K562 (cell line): ENCODE measurements at regions not wholly inside any gene's neighbourhood (a gene's known extent, or its start where the extent isn't known, plus 50 kb on each side); places are given as distances from the start of the nearest gene placed in this dataset.

Source experiments
- ATAC-seq: fragments of 200-7000 bp; cut with Tn5 transposase; 3 replicates; pipeline ENCODE4 v1.9.1; 2020; ENCODE audit warnings: moderate library complexity
- BruUV-seq: library from RNA; stranded (reverse); fragments of 400-500 nt; replicated peaks from 2 replicates; lab custom pipeline; 2021; lab: Mats Ljungman, UMichigan
- CTCF ChIA-PET: fragments of 300-600 bp; formaldehyde crosslinking; extraction: SDS; loops from one replicate; lab custom pipeline; 2021; ENCODE audit warnings: low intra/inter-chr PET ratio; lab: Yijun Ruan, JAX
- POLR2A ChIA-PET: fragments of 300-600, 350-650 bp; sonication (Branson Sonifier 250); formaldehyde crosslinking; extraction: SDS; loops from one replicate; lab custom pipeline; 2021; ENCODE audit warnings: antibody characterized with exemption, inconsistent platforms; lab: Yijun Ruan, JAX
- DNase-seq, 4 experiments: peaks; one replicate each; pipeline versions ENCODE4 v3.0.0 to v3.0.0-alpha.2; 2011 to 2018; ENCODE audit warnings: low spot score in 3 of 4, mixed read lengths in 3 of 4; ENCODE audit errors: extremely low read depth in 1 of 4
- FAIRE-seq: peaks from 2 replicates; lab custom pipeline; 2011; peaks lifted over from hg19 to GRCh38; lab: Jason Lieb, UNC
- H2AFZ ChIP-seq: 2 replicates; pipeline ENCODE4 v1.6.0; 2011; ENCODE audit warnings: low read depth, low read length, control low read depth, inconsistent platforms
- H3K27ac ChIP-seq: fragments of 200-600 bp; 3 replicates; pipeline ENCODE4 v1.8.0; 2011; ENCODE audit warnings: low read depth, mild to moderate bottlenecking, control low read depth, inconsistent platforms, low read length, moderate library complexity, mixed read lengths; ENCODE audit errors: extremely low read depth
- H3K27me3 ChIP-seq, 2 experiments: fragments of 300-600 bp in 1 of 2; 2 replicates in 1 of 2; 3 replicates in 1 of 2; pipeline versions ENCODE4 v1.6.0 to v1.8.0; 2011; ENCODE audit warnings: inconsistent platforms in 2 of 2, low read length in 2 of 2, mild to moderate bottlenecking in 1 of 2, mixed read lengths in 1 of 2, moderate library complexity in 1 of 2; ENCODE audit not compliant: control insufficient read depth in 2 of 2, insufficient read depth in 2 of 2
- H3K36me3 ChIP-seq: fragments of 300-600 bp; 3 replicates; pipeline ENCODE4 v1.8.0; 2011; ENCODE audit warnings: mild to moderate bottlenecking, low read length, inconsistent platforms; ENCODE audit not compliant: control insufficient read depth, insufficient read depth
- H3K4me1 ChIP-seq, 2 experiments: fragments of 200-600 bp in 1 of 2; replicated peaks in 1 of 2; 2 replicates in 1 of 2; 3 replicates in 1 of 2; pipeline versions ENCODE4 v1.5.1 to v1.8.0; 2011; ENCODE audit warnings: inconsistent platforms in 2 of 2, low read length in 2 of 2, mild to moderate bottlenecking in 1 of 2, mixed read lengths in 1 of 2, moderate library complexity in 1 of 2; ENCODE audit not compliant: control insufficient read depth in 2 of 2, insufficient read depth in 2 of 2
- H3K4me2 ChIP-seq: 2 replicates; pipeline ENCODE4 v1.6.1; 2011; ENCODE audit warnings: low read length, control low read depth, inconsistent platforms, mixed read lengths; ENCODE audit not compliant: insufficient read depth
- H3K4me3 ChIP-seq: fragments of 200-600 bp; sonication (generic), shearing (Covaris generic); 2 replicates; pipeline ENCODE4 v1.5.1; 2016; ENCODE audit warnings: control low read depth, inconsistent platforms
- H3K79me2 ChIP-seq: fragments of 200-600 bp; 3 replicates; pipeline ENCODE4 v1.8.0; 2011; ENCODE audit warnings: low read length, inconsistent platforms; ENCODE audit not compliant: control insufficient read depth, insufficient read depth
- H3K9ac ChIP-seq, 2 experiments: 2 replicates each; pipeline versions ENCODE4 v1.6.0 to v1.6.1; 2011; ENCODE audit warnings: low read depth in 2 of 2, low read length in 2 of 2, control low read depth in 1 of 2, inconsistent platforms in 1 of 2, mild to moderate bottlenecking in 1 of 2, mixed read lengths in 1 of 2; ENCODE audit not compliant: insufficient read depth in 1 of 2
- H3K9me1 ChIP-seq: one replicate; pipeline ENCODE4 v1.6.0; 2011; ENCODE audit warnings: inconsistent platforms, mild to moderate bottlenecking, low read length, moderate library complexity; ENCODE audit not compliant: control insufficient read depth, insufficient read depth
- H3K9me3 ChIP-seq: replicated peaks from 2 replicates; pipeline ENCODE4 v1.5.1; 2011; ENCODE audit warnings: low read depth, low read length, inconsistent platforms; ENCODE audit not compliant: control insufficient read depth, insufficient read depth
- H4K20me1 ChIP-seq: replicated peaks from 2 replicates; pipeline ENCODE4 v1.6.1; 2011; ENCODE audit warnings: low read length, inconsistent platforms, mixed read lengths; ENCODE audit not compliant: control insufficient read depth, insufficient read depth
- ARID1B ChIP-seq: fragments of 450-650 bp; IDR thresholded peaks from 2 replicates; pipeline ENCODE4 v1.6.1; 2016; ENCODE audit warnings: antibody characterized with exemption, mild to moderate bottlenecking, inconsistent platforms
- CAMTA2 ChIP-seq: fragments of 250-450 bp; sonication (Bioruptor Pico); conservative IDR thresholded peaks from 2 replicates; pipeline ENCODE4 v1.5.1; 2022
- FOSL1 ChIP-seq: fragments of 200-800 bp; sonication (Bioruptor generic); conservative IDR thresholded peaks from 2 replicates; pipeline ENCODE4 v1.6.1; 2016; ENCODE audit warnings: missing genetic modification characterization, missing compliant biosample characterization
- FOXM1 ChIP-seq, 2 experiments: fragments of 450-650 bp in 1 of 2; sonication (generic) in 1 of 2; formaldehyde crosslinking in 1 of 2; IDR thresholded peaks; 2 replicates each; pipeline versions ENCODE4 v1.6.1 to v1.9.0; 2017 to 2022; ENCODE audit warnings: low read depth in 2 of 2, mild to moderate bottlenecking in 2 of 2, missing genetic modification reagents in 1 of 2, moderate library complexity in 1 of 2
- HDAC2 ChIP-seq: fragments of 450-650 bp; IDR thresholded peaks from 2 replicates; pipeline ENCODE4 v1.6.1; 2016; ENCODE audit warnings: mild to moderate bottlenecking
- HMGN3 ChIP-seq: IDR thresholded peaks from 2 replicates; pipeline ENCODE4 v1.6.1; 2011; ENCODE audit warnings: borderline replicate concordance, low read depth, mild to moderate bottlenecking, mixed read lengths, low read length; ENCODE audit not compliant: insufficient read length; ENCODE audit errors: extremely low read depth
- KDM1A ChIP-seq, 2 experiments: fragments of 450-650 bp; IDR thresholded peaks; 2 replicates each; pipeline ENCODE4 v1.6.1; 2016; ENCODE audit warnings: mild to moderate bottlenecking in 2 of 2
- MTA2 ChIP-seq: fragments of 450-650 bp; IDR thresholded peaks from 2 replicates; pipeline ENCODE4 v1.6.1; 2016; ENCODE audit warnings: low read depth
- NCOR1 ChIP-seq: fragments of 450-650 bp; IDR thresholded peaks from 2 replicates; pipeline ENCODE4 v1.6.1; 2016; ENCODE audit warnings: mild to moderate bottlenecking, moderate library complexity
- POLR2AphosphoS5 ChIP-seq: IDR thresholded peaks from 2 replicates; pipeline ENCODE4 v1.6.1; 2011; ENCODE audit warnings: mild to moderate bottlenecking, low read depth, low read length, moderate library complexity; ENCODE audit not compliant: control insufficient read depth, insufficient read depth
- RCOR1 ChIP-seq, 2 experiments: IDR thresholded peaks; 2 replicates each; pipeline ENCODE4 v1.6.1; 2012; ENCODE audit warnings: low read depth in 2 of 2, low read length in 2 of 2, borderline replicate concordance in 1 of 2, improper control_type of control experiment in 1 of 2
- SMARCA4 ChIP-seq: fragments of 450-650 bp; IDR thresholded peaks from 2 replicates; pipeline ENCODE4 v1.6.1; 2016
- STAT5A ChIP-seq: IDR thresholded peaks from 2 replicates; pipeline ENCODE4 v1.6.1; 2012; ENCODE audit warnings: low read length, inconsistent platforms, borderline replicate concordance
- TAL1 ChIP-seq: fragments of 450-650 bp; IDR thresholded peaks from 2 replicates; pipeline ENCODE4 v1.6.1; 2016; ENCODE audit warnings: mild to moderate bottlenecking
- TEAD4 ChIP-seq, 2 experiments: sonication (generic) in 1 of 2; formaldehyde crosslinking in 1 of 2; IDR thresholded peaks; 2 replicates each; pipeline versions ENCODE4 v1.6.1 to v1.8.0; 2012 to 2022; ENCODE audit warnings: borderline replicate concordance in 1 of 2, inconsistent platforms in 1 of 2, low read length in 1 of 2, mild to moderate bottlenecking in 1 of 2, missing genetic modification reagents in 1 of 2
- ZNF224 ChIP-seq: sonication (generic); formaldehyde crosslinking; IDR thresholded peaks from 2 replicates; pipeline ENCODE4 v1.8.0; 2022; ENCODE audit warnings: mild to moderate bottlenecking, missing genetic modification reagents
- ZNF311 ChIP-seq: fragments of 250-450 bp; sonication (Bioruptor Pico); IDR thresholded peaks from 2 replicates; pipeline ENCODE4 v1.4.0; 2020; ENCODE audit warnings: mild to moderate bottlenecking, moderate library complexity
- WGBS: fragments of 100-300 bp; shearing (Covaris generic); methylation state at CpG from one replicate; pipeline ENCODE4 v1.1.6; 2016; ENCODE audit warnings: low coverage, mixed read lengths; ENCODE audit not compliant: insufficient coverage; ENCODE audit errors: missing lambda C conversion rate; 5-methylcytosine and 5-hydroxymethylcytosine counted together
- in situ Hi-C: fragments of 300-500 bp; cut with MboI; formaldehyde crosslinking; loops from 4 replicates; pipeline ENCODE4 v1.15.0; 2018; ENCODE audit warnings: inconsistent platforms, mixed read lengths
- intact Hi-C: fragments of 100-400 bp; cut with micrococcal nuclease; formaldehyde crosslinking; loops from 2 replicates; pipeline ENCODE4 v1.14.2; 2022
- TF ChIP-seq, protein P1 (sequence below): IDR thresholded peaks from 2 replicates; pipeline ENCODE4 v1.6.1; 2016; ENCODE audit warnings: missing genetic modification characterization, missing compliant biosample characterization

DNA sequence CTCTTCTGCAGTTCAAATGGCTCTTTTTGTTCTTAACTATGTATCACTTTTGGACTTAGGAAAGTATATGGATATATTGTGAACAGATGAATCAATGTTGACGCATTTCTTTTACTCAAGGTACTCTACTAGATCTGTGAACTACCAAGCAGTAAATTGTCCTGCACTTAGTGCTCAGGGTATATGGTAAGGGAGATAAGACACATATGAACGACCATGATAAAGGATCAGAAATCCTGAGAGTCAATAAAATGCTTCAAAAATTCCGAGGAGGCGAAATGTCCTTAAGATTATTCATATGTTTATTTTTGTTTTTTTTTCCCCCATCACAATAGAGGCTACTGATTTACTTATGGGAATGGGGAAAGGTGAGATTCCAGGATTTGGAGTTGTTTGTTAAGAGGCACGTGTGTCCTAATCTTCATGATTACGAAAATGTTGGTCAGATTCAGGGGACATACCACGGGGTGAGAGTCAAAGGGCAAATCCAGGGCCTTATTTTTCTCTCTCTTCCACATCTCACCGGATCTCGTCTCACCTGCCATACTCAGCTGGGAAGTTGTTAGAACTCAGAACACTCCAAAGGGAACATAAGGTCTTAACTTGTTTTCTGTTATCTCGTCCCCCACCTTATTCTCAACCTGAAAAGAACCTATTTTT is 475.1 kb upstream of the TBL1XR1 start:
- in situ Hi-C loops (no loop called here), intact Hi-C loops (no loop called here)
- POLR2A ChIA-PET: no interaction called here
- ATAC-seq (peak; percentile 67), FAIRE-seq (no peak), DNase-seq (peak; percentile 15 to 42 (median 28))
- Histone ChIP-seq H3K9ac (no peak overlapping the region), H3K27me3 (no peaks in the 10 kb centered on the region), H3K4me2 (no peak overlapping the region), H3K79me2 (no peaks in the 10 kb centered on the region), H3K27ac (no peak overlapping the region), H4K20me1 (no peaks in the 10 kb centered on the region), H2AFZ (no peak overlapping the region; the same call in 1 of the 2 replicates), H3K36me3 (no peaks in the 10 kb centered on the region), H3K9me1 (no peaks in the 10 kb centered on the region), H3K9me3 (no peaks in the 10 kb centered on the region), H3K4me1 (peaks cover 0 to 31% of the 10 kb centered on the region in 2 experiments; a peak in 3 of 5 replicates), H3K4me3 (no peak overlapping the region)
- BruUV-seq: no TSS peak
- 16% methylated on average over 10 of the region's 10 CpGs for WGBS
- CTCF ChIA-PET: interaction anchor here (0.5 to 0.6 kb wide), 2 partner anchors 27 to 225 kb away, joined by 3 read pairs; no protein-coding TSS in a partner anchor
- TF ChIP-seq FOSL1 (tag): peak; percentile 46; the same call in 1 of the 2 replicates
- TF ChIP-seq ZNF224 (CRISPR knock-in tag): no peak
- TF ChIP-seq SMARCA4: peak; percentile 29; the same call in 1 of the 2 replicates
- TF ChIP-seq, protein P1, sequence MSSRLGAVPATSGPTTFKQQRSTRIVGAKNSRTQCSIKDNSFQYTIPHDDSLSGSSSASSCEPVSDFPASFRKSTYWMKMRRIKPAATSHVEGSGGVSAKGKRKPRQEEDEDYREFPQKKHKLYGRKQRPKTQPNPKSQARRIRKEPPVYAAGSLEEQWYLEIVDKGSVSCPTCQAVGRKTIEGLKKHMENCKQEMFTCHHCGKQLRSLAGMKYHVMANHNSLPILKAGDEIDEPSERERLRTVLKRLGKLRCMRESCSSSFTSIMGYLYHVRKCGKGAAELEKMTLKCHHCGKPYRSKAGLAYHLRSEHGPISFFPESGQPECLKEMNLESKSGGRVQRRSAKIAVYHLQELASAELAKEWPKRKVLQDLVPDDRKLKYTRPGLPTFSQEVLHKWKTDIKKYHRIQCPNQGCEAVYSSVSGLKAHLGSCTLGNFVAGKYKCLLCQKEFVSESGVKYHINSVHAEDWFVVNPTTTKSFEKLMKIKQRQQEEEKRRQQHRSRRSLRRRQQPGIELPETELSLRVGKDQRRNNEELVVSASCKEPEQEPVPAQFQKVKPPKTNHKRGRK: no peak
- peak; percentile 88 for TF ChIP-seq ARID1B
- TF ChIP-seq TAL1: peak; percentile 82
- 0 out of 2 replicates have a peak, but pooled peaks have one; percentile 42 for TF ChIP-seq POLR2AphosphoS5
- peak in 1 of 2 experiments; percentile 68; a peak in 1 of 4 replicates for TF ChIP-seq RCOR1 (IDR thresholded peaks at IDR 0.05; ENCODE audit: borderline replicate concordance in 1 of 2, low read depth in 2 of 2, low read length in 2 of 2)
- peak; percentile 58 for TF ChIP-seq NCOR1
- peak; percentile 71 for TF ChIP-seq MTA2
- TF ChIP-seq HMGN3: peak; percentile 44
- TF ChIP-seq ZNF311 (CRISPR knock-in tag): 0 out of 2 replicates have a peak, but pooled peaks have one; percentile 25
- TF ChIP-seq TEAD4 (IDR thresholded peaks at IDR 0.05; ENCODE audit: low read length): peak; percentile 90
- TF ChIP-seq TEAD4 (CRISPR knock-in tag; IDR thresholded peaks at IDR 0.05; ENCODE audit: borderline replicate concordance): no peak
- TF ChIP-seq CAMTA2 (CRISPR knock-in tag): no peak
- TF ChIP-seq HDAC2: peak; percentile 47; the same call in 1 of the 2 replicates
- peak; percentile 45; the same call in 1 of the 2 replicates for TF ChIP-seq STAT5A
- peak; percentile 78 to 84 for TF ChIP-seq KDM1A (IDR thresholded peaks at IDR 0.05)
- peak; percentile 49; the same call in 1 of the 2 replicates for TF ChIP-seq FOXM1 (IDR thresholded peaks at IDR 0.05; ENCODE audit: low read depth)
- TF ChIP-seq FOXM1 (CRISPR knock-in tag; IDR thresholded peaks at IDR 0.05; ENCODE audit: low read depth): no peak
